OCI-LY1 (cell line): ENCODE measurements at regions not wholly inside any gene's neighbourhood (a gene's known extent, or its start where the extent isn't known, plus 50 kb on each side); places are given as distances from the start of the nearest gene placed in this dataset.

Experiments used
- H2AFZ ChIP-seq: fragments of 200-600 bp; sonication (generic), shearing (Covaris generic); 2 replicates; pipeline ENCODE4 v1.6.0; 2014; ENCODE audit warnings: antibody characterized with exemption, mild to moderate bottlenecking, low read length
- H3F3A ChIP-seq: fragments of 200-600 bp; sonication (generic), shearing (Covaris generic); 2 replicates; pipeline ENCODE4 v1.6.0; 2014; ENCODE audit warnings: mild to moderate bottlenecking, antibody characterized with exemption, low read length, moderate library complexity; ENCODE audit not compliant: insufficient read depth
- H3K27ac ChIP-seq: fragments of 200-600 bp; sonication (generic); 2 replicates; pipeline ENCODE4 v1.5.1; 2014; ENCODE audit warnings: low read length, mixed run types, mild to moderate bottlenecking, low read depth; ENCODE audit not compliant: poor library complexity, severe bottlenecking
- H3K27me3 ChIP-seq: fragments of 200-600 bp; sonication (generic); 2 replicates; pipeline ENCODE4 v1.6.0; 2014; ENCODE audit warnings: antibody characterized with exemption, mild to moderate bottlenecking, low read length, moderate library complexity; ENCODE audit not compliant: insufficient read depth
- H3K36me3 ChIP-seq: fragments of 200-600 bp; sonication (generic); 2 replicates; pipeline ENCODE4 v1.6.1; 2014; ENCODE audit warnings: mild to moderate bottlenecking, antibody characterized with exemption, low read length, moderate library complexity, mixed read lengths; ENCODE audit not compliant: insufficient read depth
- H3K4me1 ChIP-seq: fragments of 200-600 bp; sonication (generic); 2 replicates; pipeline ENCODE4 v1.5.1; 2014; ENCODE audit warnings: mild to moderate bottlenecking, low read length, moderate library complexity; ENCODE audit not compliant: insufficient read depth, severe bottlenecking
- H3K4me2 ChIP-seq: fragments of 200-600 bp; sonication (generic), shearing (Covaris generic); 2 replicates; pipeline ENCODE4 v1.6.1; 2014; ENCODE audit warnings: low read length
- H3K4me3 ChIP-seq: fragments of 200-600 bp; sonication (generic); 2 replicates; pipeline ENCODE4 v1.5.1; 2014; ENCODE audit warnings: low read length, low read depth, mild to moderate bottlenecking, mixed read lengths; ENCODE audit not compliant: poor library complexity, severe bottlenecking
- H3K79me2 ChIP-seq: fragments of 200-600 bp; shearing (Covaris generic); 2 replicates; pipeline ENCODE4 v1.6.1; 2016; ENCODE audit warnings: mixed run types, low read length, mixed read lengths; ENCODE audit not compliant: insufficient read depth
- H3K9ac ChIP-seq: fragments of 200-600 bp; sonication (generic), shearing (Covaris generic); 2 replicates; pipeline ENCODE4 v1.6.1; 2014; ENCODE audit warnings: mild to moderate bottlenecking, low read length, mixed read lengths
- H3K9me2 ChIP-seq: fragments of 200-600 bp; sonication (generic), shearing (Covaris generic); 2 replicates; pipeline ENCODE4 v1.6.1; 2014; ENCODE audit warnings: low read depth, mild to moderate bottlenecking, low read length, mixed read lengths
- H3K9me3 ChIP-seq: fragments of 200-600 bp; shearing (Covaris generic); 2 replicates; pipeline ENCODE4 v1.6.1; 2014; ENCODE audit warnings: low read length, mixed read lengths
- H4K20me1 ChIP-seq: fragments of 200-600 bp; sonication (generic), shearing (Covaris generic); 2 replicates; pipeline ENCODE4 v1.6.0; 2016; ENCODE audit warnings: mild to moderate bottlenecking, low read length; ENCODE audit not compliant: insufficient read depth
- CTCF ChIP-seq: fragments of 200-600 bp; sonication (generic), shearing (Covaris generic); IDR thresholded peaks from 2 replicates; pipeline ENCODE4 v1.5.1; 2017; ENCODE audit warnings: mild to moderate bottlenecking, antibody characterized with exemption, low read length, moderate library complexity, mixed read lengths
- EZH2 ChIP-seq: fragments of 200-600 bp; sonication (generic), shearing (Covaris generic); IDR thresholded peaks from 2 replicates; pipeline ENCODE4 v1.8.0; 2017; ENCODE audit warnings: borderline replicate concordance, mixed run types, mild to moderate bottlenecking, antibody characterized with exemption, low read length, moderate library complexity, mixed read lengths

GRCh38 chr17:31744511-31744951 lies 114.5 kb downstream of the COPRS start:
- Histone ChIP-seq H3K4me2 (no peak overlapping the region), H3K9me3 (no peaks in the 10 kb centered on the region), H3K4me1 (no peaks in the 10 kb centered on the region), H3K9ac (no peak overlapping the region), H3K36me3 (no peaks in the 10 kb centered on the region), H3K79me2 (no peaks in the 10 kb centered on the region), H3K4me3 (no peak overlapping the region), H4K20me1 (no peaks in the 10 kb centered on the region), H3K27me3 (0 out of 2 replicates have a peak, but pooled peaks cover 4% of the 10 kb centered on the region), H2AFZ (no peak overlapping the region), H3K27ac (no peak overlapping the region), H3K9me2 (no peaks in the 10 kb centered on the region), H3F3A (no peaks in the 10 kb centered on the region)
- no peak for TF ChIP-seq CTCF
- no peak for TF ChIP-seq EZH2

DNA sequence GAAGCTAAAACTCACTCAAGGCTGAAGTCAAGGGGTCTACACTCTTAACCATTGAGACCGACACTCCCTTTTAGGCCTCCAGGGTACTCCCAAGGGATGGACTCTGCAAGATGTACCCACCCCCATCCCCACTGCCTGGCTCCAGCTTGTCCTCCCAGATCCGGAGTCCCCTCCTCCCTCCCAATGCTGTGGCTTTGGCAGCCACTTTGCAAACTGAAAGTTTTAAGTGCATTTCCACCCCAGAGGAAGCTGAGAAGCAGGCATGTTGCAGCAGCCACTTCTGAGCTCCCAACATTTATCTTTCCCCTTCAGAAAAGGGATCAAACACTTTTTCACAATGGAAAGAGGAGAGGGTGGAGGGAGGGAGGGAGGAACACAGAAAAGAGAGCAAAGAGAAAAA lies 115.2 kb downstream of the COPRS start:
- Histone ChIP-seq H3K4me3 (no peak overlapping the region), H2AFZ (no peak overlapping the region), H3K4me2 (no peak overlapping the region), H3K27ac (no peak overlapping the region), H3K9me2 (no peaks in the 10 kb centered on the region), H3K79me2 (no peaks in the 10 kb centered on the region), H3F3A (no peaks in the 10 kb centered on the region), H3K27me3 (0 out of 2 replicates have a peak, but pooled peaks cover 4% of the 10 kb centered on the region), H3K9ac (no peak overlapping the region), H4K20me1 (no peaks in the 10 kb centered on the region), H3K4me1 (no peaks in the 10 kb centered on the region), H3K36me3 (no peaks in the 10 kb centered on the region), H3K9me3 (no peaks in the 10 kb centered on the region)
- no peak for TF ChIP-seq EZH2
- no peak for TF ChIP-seq CTCF

DNA sequence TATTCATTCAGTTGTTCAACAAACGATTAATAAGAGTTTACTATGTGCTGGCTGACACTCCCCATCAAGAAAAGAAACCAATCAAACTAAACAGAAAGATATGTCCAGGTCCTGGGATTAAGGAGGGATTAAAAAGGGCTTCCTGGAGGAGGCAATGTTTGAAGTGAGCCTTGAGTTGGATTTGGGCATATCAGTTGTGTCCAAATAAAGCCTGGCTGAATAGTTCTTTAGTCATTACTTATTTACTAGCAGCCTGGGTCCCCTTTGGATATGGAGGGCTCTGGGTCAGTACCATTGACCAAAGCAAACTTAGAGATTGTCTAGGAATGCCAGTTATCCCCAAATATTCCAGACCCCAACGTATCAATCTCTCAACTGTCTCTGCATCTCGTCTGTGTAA lies 117.7 kb downstream of the COPRS start:
- TF ChIP-seq CTCF (no peak), EZH2 (no peak)
- H3K4me1 ChIP-seq = no peaks in the 10 kb centered on the region
- no peak overlapping the region for H3K4me3 ChIP-seq
- H2AFZ ChIP-seq = no peak overlapping the region
- H3K9me2 ChIP-seq = no peaks in the 10 kb centered on the region
- H3K27ac ChIP-seq = no peak overlapping the region
- no peaks in the 10 kb centered on the region for H3K36me3 ChIP-seq
- 0 out of 2 replicates have a peak, but pooled peaks cover 4% of the 10 kb centered on the region for H3K27me3 ChIP-seq
- no peak overlapping the region for H3K9ac ChIP-seq
- H3K4me2 ChIP-seq = no peak overlapping the region
- no peaks in the 10 kb centered on the region for H3K9me3 ChIP-seq
- no peaks in the 10 kb centered on the region for H3F3A ChIP-seq
- H4K20me1 ChIP-seq = no peaks in the 10 kb centered on the region
- H3K79me2 ChIP-seq = no peaks in the 10 kb centered on the region
